HT1080 (cell line): ENCODE measurements at regions not wholly inside any gene's neighbourhood (a gene's known extent, or its start where the extent isn't known, plus 50 kb on each side); places are given as distances from the start of the nearest gene placed in this dataset.
A peak's percentile ranks its signal among the peaks of the same experiment; 100 is the strongest.

Source experiments
- DNase-seq: peaks from one replicate; pipeline ENCODE4 v3.0.0-alpha.2; 2015; ENCODE audit warnings: low read depth

DNA sequence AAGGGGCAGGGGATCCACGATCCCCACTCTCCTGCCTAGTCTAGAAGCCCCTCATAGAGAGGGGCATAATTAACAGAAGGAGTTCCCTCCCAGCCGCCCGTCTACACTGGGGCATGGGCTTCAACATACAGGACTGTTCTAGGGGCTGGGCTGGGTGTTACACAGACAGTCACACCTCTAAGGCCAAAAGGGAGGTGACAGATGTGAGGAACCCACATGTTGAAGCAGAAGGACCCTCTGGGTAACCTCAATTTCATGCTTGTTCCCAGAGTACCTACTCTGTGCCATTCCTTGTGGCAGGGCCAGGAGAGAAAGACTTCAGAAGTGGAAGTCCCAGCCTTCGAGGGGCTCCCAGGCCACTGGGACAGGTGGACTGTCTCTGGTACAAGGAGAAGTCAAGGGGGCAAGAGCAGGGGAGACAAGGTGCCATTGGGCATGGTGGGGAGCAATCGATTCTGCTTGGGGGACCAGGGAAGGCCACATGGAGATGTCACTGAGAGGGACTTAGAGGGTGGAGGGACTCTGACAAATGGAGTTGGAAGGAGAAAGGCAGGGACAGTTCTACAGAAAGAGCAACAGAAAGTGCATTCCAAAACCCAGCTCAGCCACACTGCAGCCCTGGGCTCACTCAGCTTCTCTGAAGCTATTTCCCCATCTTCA is 71.3 kb downstream of the CPN2 start:
- no peak for DNase-seq

- DNase-seq, result no peak
Measured at GRCh38 chr3:194280777-194281176, 70.4 kb downstream of the CPN2 start.

GRCh38 chr3:194281306-194281705 is 69.8 kb downstream of the CPN2 start:
- DNase-seq, result no peak

- DNase-seq, result no peak
Measured at GRCh38 chr3:194281766-194282165, 69.4 kb downstream of the CPN2 start.

DNA sequence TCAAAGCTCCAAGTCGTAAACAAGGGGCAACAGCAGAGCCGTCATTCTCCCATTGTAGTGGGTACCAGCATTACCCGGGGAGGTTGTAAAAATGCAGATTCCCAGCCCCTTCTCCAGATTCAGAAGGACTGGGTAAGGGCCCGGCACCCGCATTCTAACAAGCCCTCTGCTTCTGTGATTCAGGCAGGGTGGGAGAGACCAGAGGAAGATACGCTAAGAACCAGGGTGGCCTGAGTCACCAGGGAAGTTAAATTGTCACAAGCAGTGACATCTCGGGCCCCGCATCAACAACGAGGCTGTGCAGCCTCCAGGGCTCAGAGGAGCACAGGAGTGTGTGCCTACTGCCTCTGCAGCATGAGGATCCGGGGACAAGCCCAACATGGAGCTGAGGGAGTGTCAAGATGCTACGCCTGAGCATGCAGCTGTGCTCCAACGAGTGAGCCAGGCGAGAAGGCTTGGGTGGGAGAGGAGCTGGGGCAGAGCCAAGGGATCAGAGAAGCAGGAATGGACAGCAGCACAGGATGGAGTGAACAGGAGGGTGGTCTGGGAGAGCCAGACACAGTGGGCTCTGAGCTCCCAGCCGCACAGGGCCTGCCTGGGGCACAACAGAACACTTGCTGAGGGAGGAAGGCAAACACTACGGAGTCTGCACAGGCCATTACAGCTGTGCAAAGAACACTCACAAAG is 68.5 kb downstream of the CPN2 start:
- DNase-seq, result no peak

DNA sequence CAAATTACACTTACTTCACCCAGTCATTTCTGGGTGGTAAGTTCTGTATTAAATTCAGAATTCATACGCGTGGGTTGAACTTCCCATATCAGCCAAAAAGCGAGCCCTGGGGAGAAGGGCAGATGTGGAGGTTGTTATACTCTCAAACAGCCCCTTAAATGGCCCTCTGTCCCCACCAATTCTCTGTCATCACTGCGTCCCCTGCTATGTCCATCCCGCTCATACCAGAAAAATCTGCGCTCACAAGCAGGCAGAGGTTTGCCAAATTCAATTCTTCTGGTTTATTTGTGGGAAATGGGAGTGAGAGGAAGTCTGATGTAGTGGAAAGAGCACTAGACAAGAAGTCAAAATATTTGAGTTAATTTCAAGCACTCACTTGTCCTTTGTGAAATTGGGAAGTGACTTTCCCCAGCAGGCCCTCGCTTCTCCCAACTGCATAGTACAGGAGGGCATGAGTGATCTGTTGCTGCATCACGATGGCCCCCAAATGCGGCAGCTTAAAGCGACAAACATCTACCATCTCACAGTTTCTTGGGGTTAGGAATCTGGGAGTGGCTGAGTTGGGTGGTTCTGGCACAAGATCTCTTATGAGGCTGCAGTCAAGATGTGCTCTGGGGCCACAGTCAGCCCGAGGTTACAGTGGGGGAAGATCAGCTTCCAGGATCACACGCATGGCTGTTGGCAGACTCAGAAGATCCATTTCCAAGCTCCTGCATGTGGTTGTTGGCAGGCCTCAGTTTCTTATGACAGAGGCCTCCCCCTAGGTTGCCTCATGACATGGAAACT is 67.7 kb downstream of the CPN2 start:
- no peak for DNase-seq

GRCh38 chr3:194284351-194284750 is 66.8 kb downstream of the CPN2 start:
- no peak for DNase-seq

DNA sequence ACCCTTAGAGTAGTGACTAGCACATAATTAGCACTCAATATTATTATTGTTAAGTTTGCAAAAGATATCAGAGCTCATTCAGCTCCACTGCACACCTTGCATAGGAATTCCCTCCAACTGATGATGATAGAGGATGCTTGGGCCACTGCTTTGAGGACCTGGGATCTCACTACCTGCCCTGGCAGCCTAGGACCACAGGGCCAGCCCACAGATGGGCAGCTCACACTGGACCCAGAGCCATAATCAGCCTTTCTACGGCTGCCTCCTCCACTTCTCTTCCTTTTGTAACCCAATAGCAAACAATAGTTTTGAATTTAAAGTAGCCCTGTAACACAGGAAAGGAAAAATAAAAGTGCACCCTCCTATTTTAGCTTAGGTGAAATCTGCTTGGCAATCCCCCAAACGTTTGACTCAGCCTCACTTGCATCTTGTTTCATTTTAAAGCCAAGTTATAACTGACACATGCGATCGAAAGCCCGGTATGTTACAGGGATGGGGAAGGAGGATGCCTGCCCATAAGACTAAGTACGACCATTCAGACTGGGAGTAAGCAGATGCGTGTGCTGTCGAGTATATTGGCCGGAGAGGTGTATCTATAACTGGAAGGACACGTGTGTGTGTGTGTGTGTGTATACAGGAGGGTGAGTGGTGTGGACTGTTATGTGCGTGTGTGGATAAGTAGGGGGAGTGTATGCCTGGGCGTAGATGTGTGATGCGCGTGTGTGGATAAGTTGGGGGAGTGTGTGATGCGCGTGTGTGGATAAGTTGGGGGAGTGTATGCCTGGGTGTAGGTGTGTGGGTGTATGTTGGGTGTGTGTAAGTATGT is 65.9 kb downstream of the CPN2 start:
- peak; percentile 44 for DNase-seq

DNA sequence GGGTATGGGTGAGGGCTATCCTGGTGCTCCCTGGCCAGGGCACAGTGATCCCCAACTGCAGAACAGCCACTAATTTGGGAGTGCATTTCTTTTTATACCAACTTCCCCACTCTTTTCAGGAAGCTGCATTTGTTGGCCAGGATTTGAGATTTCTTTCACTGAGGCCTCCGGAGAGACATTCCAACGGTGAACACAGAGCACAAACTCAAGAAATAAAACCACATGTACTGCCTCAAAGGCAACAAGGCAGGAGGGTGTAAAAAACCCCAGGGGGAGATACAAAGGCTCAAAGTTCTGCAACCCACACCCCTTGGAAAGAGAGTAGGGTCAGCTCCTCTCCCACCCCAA is 65.3 kb downstream of the CPN2 start:
- no peak for DNase-seq

GRCh38 chr3:194286375-194287146 is 64.6 kb downstream of the CPN2 start:
- DNase-seq, result no peak

DNA sequence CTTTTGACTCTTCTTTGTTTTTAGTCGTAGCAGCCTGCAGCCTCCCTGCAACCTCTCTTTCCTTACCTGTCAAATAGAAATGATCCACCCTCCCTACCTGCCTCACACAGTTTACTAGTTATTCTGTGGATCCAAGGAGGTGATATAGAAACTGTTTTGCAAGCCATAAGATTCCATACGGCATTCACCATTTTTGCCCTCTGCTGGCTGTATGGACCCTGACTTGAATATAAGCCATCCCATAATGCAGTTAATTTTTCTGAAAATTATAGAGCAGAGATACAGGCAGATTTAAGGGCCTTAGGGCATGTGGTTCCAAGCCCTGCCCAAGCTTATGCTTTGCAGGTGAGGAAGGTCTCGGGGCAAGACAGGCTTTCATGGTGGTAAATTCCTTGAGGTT is 63.8 kb downstream of the CPN2 start:
- no peak for DNase-seq

DNA sequence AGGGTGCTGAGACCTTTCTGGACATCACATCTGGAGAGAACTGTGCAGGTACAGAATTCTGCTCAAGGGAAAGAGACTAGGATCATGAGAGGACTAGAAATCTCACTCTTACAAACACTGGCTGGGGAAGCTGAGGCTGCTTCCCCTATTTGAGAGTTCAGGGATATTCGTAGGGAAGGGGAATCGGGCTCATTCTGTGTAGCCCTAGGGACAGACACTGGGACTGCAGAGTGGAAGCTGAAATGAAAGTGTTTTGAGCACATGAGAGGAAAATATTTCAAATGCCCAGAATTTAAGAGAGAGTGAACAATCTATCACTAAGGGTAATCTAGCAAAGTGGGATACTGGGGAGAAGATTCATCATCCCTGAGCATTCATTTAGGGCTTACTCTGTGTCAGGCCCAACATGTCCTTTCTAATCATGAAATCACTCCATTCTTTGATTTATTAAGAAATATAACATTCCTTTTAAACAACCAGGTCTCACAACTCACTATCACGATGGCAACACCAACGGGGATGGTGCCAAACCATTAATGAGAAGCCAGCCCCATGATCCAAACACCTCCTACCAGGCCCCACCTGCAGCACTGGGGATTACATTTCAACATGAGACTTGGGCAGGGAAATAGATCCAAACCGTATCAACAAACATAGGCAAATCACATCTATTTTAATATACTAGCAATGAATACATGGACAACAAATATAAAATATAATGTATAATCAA is 63.0 kb downstream of the CPN2 start:
- no peak for DNase-seq
